ENCODE measurements at regions not wholly inside any gene's neighbourhood (a gene's known extent, or its start where the extent isn't known, plus 50 kb on each side); places are given as distances from the start of the nearest gene placed in this dataset.
A peak's percentile ranks its signal among the peaks of the same experiment; 100 is the strongest.

DNA sequence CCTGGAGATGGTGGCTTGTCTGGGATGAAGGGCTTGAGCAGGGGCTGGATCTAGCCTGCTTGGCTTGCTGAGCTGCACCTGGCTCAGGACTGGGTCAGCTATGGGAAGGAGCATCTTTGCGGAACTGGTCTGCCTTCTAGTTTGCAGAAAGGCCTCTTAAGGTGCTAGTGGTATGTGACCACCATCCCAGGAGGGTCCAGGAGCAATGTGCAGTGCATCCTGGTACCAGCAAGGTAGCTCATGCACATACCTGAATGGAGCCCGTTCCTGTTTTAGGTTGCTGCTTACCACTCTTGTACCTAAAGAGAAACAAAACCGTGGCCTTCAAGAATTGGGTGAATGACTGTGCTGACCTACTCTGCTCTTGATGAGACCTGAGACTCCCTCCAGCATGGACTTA, 118.6 kb upstream of the PELI1 start:
- no peak for DNase-seq (ENCODE audit: low read depth in 1 of 2, low spot score in 1 of 2)
- H3K27ac ChIP-seq (replicated peaks): no peak overlapping the region
- TF ChIP-seq REST (IDR thresholded peaks at IDR 0.05; ENCODE audit: insufficient replicate concordance, low read depth) (no peak), SPI1 (IDR thresholded peaks at IDR 0.05; ENCODE audit: borderline replicate concordance, low read depth) (no peak), POLR2AphosphoS5 (IDR thresholded peaks at IDR 0.05; ENCODE audit: low read depth) (no peak), GABPA (IDR thresholded peaks at IDR 0.05; ENCODE audit: low read depth) (no peak)
- TF ChIP-seq, protein P1, sequence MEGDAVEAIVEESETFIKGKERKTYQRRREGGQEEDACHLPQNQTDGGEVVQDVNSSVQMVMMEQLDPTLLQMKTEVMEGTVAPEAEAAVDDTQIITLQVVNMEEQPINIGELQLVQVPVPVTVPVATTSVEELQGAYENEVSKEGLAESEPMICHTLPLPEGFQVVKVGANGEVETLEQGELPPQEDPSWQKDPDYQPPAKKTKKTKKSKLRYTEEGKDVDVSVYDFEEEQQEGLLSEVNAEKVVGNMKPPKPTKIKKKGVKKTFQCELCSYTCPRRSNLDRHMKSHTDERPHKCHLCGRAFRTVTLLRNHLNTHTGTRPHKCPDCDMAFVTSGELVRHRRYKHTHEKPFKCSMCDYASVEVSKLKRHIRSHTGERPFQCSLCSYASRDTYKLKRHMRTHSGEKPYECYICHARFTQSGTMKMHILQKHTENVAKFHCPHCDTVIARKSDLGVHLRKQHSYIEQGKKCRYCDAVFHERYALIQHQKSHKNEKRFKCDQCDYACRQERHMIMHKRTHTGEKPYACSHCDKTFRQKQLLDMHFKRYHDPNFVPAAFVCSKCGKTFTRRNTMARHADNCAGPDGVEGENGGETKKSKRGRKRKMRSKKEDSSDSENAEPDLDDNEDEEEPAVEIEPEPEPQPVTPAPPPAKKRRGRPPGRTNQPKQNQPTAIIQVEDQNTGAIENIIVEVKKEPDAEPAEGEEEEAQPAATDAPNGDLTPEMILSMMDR (IDR thresholded peaks at IDR 0.05; ENCODE audit: insufficient read depth, low read length): no peak
- no peaks in the 10 kb centered on the region for H3K27me3 ChIP-seq (ENCODE audit: insufficient read depth, poor library complexity, severe bottlenecking)
- no peak overlapping the region for H3K4me3 ChIP-seq (replicated peaks; ENCODE audit: insufficient read depth, low read length)

- Histone ChIP-seq H3K4me3 (replicated peaks; ENCODE audit: insufficient read depth, low read length) (no peak overlapping the region), H3K27ac (replicated peaks) (no peak overlapping the region), H3K27me3 (ENCODE audit: insufficient read depth, poor library complexity, severe bottlenecking) (no peaks in the 10 kb centered on the region)
- no peak for DNase-seq (ENCODE audit: low read depth in 1 of 2, low spot score in 1 of 2)
- no peak for TF ChIP-seq SPI1 (IDR thresholded peaks at IDR 0.05; ENCODE audit: borderline replicate concordance, low read depth)
- TF ChIP-seq REST (IDR thresholded peaks at IDR 0.05; ENCODE audit: insufficient replicate concordance, low read depth): no peak
- TF ChIP-seq POLR2AphosphoS5 (IDR thresholded peaks at IDR 0.05; ENCODE audit: low read depth): no peak
- no peak for TF ChIP-seq GABPA (IDR thresholded peaks at IDR 0.05; ENCODE audit: low read depth)
- TF ChIP-seq, protein P1 (IDR thresholded peaks at IDR 0.05; ENCODE audit: insufficient read depth, low read length): no peak
Observed at GRCh38 chr2:64263315-64263714, 119.1 kb upstream of the PELI1 start.

DNA sequence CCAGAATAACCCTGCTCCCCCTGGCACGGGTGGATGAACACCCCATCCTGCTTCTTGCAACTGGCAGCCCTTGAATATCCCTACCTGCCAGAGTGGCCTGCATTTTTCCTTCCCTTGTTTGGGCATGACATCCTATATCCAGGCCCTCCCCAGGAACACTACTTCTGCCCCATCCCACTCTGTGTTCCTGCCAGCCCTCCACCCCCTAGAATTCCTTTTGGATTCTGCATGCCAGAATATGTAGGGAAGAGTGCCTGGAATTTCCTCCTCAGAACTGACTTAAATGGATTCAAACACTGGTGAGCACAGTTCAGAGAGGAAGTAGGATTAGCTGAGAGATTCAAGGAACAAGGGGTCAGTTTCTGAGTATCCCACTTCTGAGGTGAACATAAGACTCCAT, 123.5 kb upstream of the PELI1 start:
- no peak overlapping the region for H3K27ac ChIP-seq (replicated peaks)
- no peak for DNase-seq (ENCODE audit: low read depth in 1 of 2, low spot score in 1 of 2)
- H3K4me3 ChIP-seq (replicated peaks; ENCODE audit: insufficient read depth, low read length): no peak overlapping the region
- TF ChIP-seq GABPA (IDR thresholded peaks at IDR 0.05; ENCODE audit: low read depth): no peak
- peak; percentile 32; the same call in 1 of the 2 replicates for TF ChIP-seq SPI1 (IDR thresholded peaks at IDR 0.05; ENCODE audit: borderline replicate concordance, low read depth)
- no peak for TF ChIP-seq POLR2AphosphoS5 (IDR thresholded peaks at IDR 0.05; ENCODE audit: low read depth)
- TF ChIP-seq, protein P1 (IDR thresholded peaks at IDR 0.05; ENCODE audit: insufficient read depth, low read length): no peak
- no peak for TF ChIP-seq REST (IDR thresholded peaks at IDR 0.05; ENCODE audit: insufficient replicate concordance, low read depth)
- no peaks in the 10 kb centered on the region for H3K27me3 ChIP-seq (ENCODE audit: insufficient read depth, poor library complexity, severe bottlenecking)
